GM23248 (cell line): ENCODE measurements at regions not wholly inside any gene's neighbourhood (a gene's known extent, or its start where the extent isn't known, plus 50 kb on each side); places are given as distances from the start of the nearest gene placed in this dataset.

Experiments used
- EZH2 ChIP-seq: fragments of 200-600 bp; sonication (generic); IDR thresholded peaks from 2 replicates; pipeline ENCODE4 v1.6.1; 2018; ENCODE audit warnings: antibody characterized with exemption, mild to moderate bottlenecking; ENCODE audit not compliant: insufficient read depth, poor library complexity, severe bottlenecking
- EZH2phosphoT487 ChIP-seq: fragments of 200-600 bp; sonication (generic); IDR thresholded peaks from 2 replicates; pipeline ENCODE4 v1.6.1; 2018; ENCODE audit warnings: antibody characterized with exemption, moderate library complexity, mild to moderate bottlenecking, low read depth; ENCODE audit not compliant: insufficient read depth

DNA sequence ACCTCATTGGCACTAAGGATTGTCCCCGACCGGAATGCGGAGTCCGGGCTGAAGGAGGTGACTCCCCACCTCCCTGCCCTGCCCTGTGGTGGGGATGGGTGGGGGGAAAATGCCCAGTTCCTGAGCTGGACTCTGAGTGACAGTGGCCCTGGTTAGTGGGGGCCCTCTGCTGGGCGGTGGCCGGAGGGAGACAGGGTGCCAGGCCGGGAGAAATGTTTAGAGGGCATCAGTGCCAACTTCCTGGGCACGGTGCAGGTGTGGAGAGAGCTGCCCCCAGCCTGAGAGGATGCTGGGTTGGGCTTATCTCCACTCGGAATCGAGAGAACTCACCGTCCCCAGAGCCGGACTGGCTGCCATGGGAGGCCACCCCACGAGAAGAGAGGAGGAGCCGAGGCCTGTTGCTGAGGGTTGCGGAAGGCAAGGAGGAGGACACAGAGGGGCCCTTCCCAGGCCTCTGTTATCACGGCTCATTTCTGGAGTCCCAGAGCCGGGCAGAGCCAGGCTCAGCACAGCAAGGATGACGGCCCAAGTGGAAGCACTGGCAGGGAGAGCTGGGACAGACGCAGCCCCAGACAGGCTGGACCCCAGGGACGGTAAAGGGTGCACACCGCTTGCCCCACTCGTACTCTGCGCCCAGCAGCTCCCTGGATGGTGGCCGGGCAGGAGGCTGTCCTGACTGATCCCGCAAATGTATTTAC lies 156.7 kb downstream of the KIF26A start:
- TF ChIP-seq EZH2phosphoT487 (no peak), EZH2 (no peak)
